ENCODE measurements at regions not wholly inside any gene's neighbourhood (a gene's known extent, or its start where the extent isn't known, plus 50 kb on each side); places are given as distances from the start of the nearest gene placed in this dataset.

DNA sequence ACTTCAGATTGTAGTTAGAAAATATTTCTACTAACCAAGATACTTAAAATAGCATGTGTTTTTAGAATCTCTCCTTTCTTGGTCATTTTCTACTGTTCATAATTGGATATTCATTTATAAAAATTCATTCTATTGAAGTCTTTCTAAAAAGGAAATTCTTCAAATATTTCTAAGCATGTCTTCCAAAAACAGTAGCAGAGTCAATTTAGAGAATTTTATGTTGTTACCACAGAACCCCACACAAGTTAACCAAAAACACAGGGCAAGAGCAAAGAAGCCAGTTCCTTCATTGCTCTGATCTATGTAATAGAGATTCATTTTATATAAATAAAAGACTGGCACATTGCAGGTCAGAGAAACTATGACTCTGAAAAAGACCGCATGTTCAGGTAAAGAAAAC is 345.1 kb upstream of the PITX2 start:
- no peak for DNase-seq

DNA sequence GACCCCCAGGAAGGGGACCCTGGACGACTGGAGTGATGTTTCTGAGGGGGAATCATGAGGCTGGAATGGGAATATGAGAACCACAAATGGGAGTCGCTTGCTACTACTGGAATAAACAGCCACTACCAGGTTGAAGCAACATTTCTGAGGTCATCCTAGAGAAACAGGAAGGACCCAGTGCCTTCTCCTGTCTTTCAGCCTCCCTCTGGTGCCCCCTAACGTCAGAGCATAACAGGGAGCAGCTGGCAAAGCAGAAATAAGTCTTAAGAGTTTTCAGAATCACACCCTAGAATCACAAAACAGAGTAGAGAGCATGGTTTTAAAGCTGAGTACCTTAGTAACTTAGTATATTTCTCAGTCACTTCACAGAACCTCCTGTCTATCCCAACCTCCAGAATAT is 347.8 kb upstream of the PITX2 start:
- no peak for DNase-seq

GRCh38 chr4:110975338-110975737 is 352.5 kb upstream of the PITX2 start:
- no peak for DNase-seq

DNA sequence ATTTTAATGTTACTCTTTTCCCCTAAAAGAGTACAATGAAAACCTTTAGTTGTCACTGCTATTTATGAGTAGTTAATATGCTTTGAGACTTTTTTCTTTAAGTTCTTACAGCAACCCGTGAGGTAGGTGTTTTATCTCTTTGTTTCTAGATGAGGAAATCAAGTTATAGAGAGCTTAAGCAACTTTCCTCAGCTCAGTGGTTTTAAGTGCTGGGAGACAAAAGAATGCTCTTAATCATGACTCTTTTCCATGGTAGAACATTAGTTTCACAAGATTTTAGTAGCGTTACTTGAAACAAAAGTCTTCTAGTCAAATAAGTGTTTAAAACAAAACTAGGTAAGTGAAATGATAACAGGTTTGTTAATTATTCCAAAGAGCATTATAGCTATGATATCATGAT is 354.7 kb upstream of the PITX2 start:
- no peak for DNase-seq

DNA sequence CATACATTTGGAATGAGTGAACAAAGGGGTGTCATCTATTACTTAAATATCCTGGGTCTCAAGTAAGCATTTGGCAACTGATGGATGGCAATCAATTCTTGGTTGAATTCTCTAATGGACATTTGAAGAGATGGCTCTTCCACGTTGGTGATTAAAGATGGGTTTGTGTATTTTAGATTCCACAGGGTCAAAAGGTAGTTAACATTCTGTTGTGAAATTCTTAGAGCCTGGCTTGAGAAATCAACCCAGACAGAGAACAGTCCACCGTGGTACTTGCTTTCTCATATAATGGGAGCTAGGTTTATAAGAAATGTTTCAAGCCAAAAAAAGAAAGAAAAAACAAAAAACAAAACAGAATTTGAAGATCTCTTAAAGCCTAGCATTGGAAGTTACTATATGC is 355.9 kb upstream of the PITX2 start:
- DNase-seq = no peak

DNA sequence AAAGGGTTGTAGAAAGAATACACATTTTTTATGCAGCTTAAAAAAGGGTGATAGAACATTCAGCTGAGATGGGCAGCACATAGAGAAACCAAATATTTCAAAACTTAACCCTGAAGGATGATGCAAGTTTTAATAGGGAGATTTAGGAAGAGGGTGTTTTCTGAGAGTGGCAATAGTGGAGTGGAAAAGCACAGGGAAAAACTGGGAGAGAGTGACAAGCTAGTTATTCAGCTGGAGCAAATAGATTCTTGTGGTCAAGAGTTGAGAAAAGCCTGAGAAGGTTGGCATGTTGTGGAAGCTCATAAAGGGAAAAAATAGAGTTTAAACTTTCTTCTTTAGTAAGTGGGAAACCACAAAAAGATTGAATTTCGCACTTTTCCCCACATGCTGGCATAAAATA is 359.6 kb upstream of the PITX2 start:
- DNase-seq = no peak

DNA sequence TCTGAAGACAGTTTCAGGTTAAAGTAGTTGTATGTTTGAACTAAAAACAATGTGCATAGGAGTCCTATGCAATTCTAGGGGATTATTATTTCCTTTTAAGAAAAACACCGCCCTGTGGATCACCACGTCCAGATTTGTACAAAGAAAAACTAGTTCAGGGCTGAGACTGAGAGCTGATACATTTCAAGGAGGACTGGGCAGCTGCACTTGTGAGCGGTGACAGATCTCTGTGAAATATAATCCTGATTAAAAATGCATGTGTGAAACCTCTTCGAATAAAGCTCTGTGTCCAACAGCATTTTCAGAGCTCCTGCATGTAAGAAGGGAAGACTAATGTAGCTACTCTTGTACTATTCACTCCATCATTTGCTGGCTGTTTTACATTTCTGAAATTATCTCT is 365.8 kb upstream of the PITX2 start:
- no peak for DNase-seq

DNA sequence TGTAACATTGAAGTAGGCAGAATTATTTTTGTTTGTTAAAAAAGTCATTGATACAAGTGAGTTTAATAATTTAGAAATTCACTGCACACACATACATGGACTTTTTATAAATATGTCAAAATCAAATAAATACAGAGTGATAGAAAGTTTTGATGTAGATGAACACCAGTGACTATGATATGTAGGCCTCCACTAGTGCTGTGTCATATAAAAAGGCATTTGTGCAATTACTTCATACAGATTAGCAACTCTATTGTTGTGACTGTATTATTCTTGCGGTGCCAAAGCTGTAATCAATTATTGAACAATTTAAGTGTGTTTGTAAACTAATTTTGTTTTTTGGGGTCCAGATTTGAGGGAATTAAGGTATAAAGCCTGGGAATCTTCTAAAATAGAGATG is 366.2 kb upstream of the PITX2 start:
- no peak for DNase-seq

- no peak for DNase-seq
Observed at GRCh38 chr4:110994781-110995180, 371.9 kb upstream of the PITX2 start.

- DNase-seq = no peak
Observed at GRCh38 chr4:110998320-110998719, 375.4 kb upstream of the PITX2 start.

DNA sequence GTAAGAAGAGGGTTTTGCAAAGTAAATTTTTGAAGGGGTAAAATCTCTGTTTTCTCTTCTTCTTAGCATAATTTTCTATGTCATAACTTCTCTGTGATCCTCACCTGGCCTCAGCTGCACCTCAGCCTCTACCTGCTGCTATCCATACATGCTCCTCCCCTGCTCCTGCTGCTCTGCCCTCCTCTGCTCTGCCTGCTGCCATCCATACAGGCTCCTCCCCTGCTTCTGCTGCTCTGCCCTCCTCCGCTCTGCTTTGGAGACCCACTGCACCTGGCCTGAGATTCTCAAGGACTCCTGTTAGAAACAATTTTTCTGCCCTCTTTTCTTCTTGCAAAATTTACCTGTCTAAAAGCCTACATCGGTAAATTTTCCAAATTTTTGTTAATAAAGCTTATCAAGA is 388.6 kb upstream of the PITX2 start:
- no peak for DNase-seq

GRCh38 chr4:111013846-111014245 is 391.0 kb upstream of the PITX2 start:
- DNase-seq = no peak

DNA sequence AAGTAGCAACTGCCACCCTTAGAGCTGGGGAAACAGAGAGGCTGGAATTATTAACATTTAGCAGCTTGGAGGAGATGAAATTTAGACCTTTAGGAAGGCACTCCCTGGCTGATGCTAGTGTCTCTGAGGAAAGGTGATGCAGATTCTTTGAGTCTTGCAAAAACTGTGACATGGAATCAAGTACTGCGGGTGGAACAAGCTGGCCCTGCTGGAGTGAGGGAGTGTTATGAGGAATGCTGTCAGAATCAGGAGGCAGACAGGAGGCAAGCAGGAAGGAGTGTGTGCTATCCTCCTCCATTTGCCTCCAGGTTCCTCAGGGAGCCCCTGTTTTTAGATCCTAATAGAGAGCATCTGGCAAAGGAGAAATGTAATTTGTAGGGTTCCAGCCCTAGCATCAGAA is 391.7 kb upstream of the PITX2 start:
- DNase-seq = no peak

- no peak for DNase-seq
Observed at GRCh38 chr4:111016416-111016815, 393.5 kb upstream of the PITX2 start.

DNA sequence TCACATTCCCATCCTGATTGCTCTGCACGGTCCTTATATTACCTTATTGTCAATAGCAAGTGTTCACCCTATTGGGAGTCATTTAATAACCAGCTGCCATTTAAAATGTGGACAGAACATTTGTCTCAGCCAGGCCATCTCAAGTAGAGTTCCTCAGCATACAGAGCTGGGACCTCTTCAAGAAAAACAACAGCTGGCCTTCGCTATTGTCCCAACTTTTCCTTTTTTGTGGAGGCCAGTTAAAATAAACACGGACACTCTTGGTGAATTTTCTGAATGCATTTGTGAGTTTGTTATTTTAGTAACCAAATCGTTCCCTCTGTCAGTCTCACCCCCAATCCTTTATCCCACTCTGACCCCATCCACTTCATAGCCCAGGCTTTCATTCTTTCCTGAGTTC is 395.3 kb upstream of the PITX2 start:
- no peak for DNase-seq

DNA sequence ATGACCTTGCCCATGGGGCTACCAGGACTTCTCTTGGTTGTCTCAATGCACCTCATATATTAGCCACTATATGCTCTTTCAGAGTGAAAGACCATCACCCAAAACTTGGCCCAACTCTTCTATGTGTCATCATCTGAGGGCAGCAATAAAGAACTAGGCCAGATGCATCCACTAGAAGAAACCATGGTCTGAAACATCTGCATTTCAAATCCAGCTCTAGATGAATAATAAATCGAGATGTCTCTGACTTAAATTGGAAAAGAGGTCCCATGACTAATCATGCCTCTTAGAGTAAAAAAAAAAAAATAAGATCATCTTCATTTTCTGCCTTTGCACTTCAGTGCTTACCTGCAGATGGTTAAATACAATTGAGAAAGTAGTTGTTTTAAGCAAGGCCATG is 397.6 kb upstream of the PITX2 start:
- DNase-seq = no peak

GRCh38 chr4:111020961-111021360 is 398.1 kb upstream of the PITX2 start:
- no peak for DNase-seq

DNA sequence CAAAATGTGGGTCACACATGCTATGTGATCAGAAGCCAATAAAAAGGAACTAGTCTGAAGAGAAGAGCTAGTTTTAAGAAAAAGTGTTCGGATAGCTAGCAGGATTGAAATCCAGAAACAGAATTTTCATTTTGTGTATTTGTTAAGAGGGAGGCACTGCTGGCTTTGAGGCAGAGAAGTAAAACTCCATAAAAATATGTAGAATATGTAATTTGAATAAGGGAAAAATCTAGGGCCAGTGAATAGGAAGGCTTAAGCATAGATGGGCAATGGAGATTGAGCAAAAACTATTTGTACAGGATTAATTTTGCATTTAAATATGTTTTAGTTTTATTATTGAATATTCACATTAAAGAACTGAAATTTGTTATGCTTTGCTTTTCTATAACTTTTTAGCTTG is 399.9 kb upstream of the PITX2 start:
- no peak for DNase-seq

GRCh38 chr4:111027526-111027925 is 404.6 kb upstream of the PITX2 start:
- no peak for DNase-seq

GRCh38 chr4:111028795-111029194 is 405.9 kb upstream of the PITX2 start:
- DNase-seq = no peak

DNA sequence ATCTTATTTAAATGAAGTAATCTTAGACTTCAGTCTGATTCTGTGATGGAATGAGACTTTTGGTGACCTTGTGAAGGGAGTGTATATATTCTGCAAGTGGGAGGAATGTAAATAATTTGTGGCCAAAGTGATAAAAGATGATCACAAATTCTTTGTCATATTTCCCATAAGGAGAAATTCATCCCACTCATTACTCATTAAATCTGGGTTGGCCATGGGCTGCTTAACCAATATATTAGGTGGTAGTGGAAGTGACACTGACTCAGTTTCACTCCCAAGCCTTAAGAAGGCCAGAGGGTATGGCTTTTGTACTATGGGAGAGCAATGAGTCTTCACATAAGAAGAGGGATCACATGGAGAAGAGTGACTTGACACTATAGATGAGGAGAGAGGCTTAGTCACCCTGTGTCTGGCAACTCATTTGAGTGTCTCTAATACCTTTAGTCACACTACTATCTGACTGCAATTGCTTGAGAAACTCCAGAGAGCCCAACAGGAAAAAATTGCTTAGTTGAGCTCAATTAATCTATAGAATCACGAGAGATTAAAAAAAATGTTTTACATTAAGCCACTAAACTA is 408.2 kb upstream of the PITX2 start:
- DNase-seq = no peak

GRCh38 chr4:111031596-111031995 is 408.7 kb upstream of the PITX2 start:
- no peak for DNase-seq

DNA sequence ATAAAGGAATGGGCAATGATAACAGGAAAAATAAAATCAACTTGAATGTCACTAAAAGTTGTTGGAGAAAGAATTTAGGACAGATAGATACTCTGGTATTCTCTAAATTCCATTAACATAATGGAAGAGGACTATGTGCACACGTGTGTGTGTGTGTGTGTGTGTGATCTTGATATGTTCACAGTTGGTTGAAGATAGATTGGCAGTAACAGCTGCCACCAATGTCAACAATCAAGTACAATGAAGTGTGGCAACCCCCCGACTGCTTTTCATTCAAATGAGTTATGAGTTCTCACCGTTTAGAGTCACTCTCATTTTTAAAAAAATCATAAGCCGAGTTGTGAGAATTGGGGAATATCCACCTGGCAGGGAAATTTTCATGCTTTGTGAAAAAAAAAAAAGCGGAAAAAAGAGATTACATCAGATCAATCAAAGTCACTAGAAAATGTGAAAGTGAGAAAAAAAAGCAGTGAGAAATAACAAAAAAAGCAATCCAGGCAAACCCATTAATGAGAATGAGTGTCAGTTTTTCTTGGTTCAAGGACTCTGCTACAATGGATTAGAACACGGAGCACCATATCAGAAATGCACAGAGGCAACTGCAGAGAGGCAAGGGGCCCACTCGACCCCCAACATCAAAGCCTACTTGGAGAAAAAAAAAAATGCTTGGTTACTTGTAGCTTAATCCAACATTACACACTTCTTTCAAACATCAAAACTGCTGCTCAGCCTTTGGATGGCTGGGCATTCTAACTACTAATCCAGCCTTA is 414.9 kb upstream of the PITX2 start:
- DNase-seq = no peak

DNA sequence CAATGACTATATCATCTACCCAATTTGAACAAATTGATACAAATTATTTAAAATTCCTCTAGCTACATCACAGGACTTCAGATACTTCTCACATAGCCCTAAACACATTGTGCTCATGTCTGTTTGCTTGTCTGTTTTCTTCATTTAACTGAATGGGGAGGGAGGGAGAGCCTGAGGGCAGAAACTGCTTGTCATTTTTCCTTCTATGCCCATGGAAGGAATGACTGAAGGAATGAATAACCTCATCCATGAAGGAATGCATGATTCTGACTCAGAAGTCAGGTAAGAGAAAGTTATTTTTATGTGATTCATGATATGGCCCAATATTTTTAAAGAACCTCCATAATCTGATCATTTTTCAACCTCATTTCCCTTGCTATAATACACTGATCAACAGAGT is 418.0 kb upstream of the PITX2 start:
- DNase-seq = no peak

- DNase-seq = no peak
Observed at GRCh38 chr4:111043286-111043685, 420.4 kb upstream of the PITX2 start.

Measured in activated T-cell treated with anti-CD3 and anti-CD28 coated beads, Interleukin-2, amount 50 U/mL, for 48 hours (primary cell).